GM12878 (cell line): ENCODE measurements at regions not wholly inside any gene's neighbourhood (a gene's known extent, or its start where the extent isn't known, plus 50 kb on each side); places are given as distances from the start of the nearest gene placed in this dataset.

Experiments used
- ATAC-seq: fragments of 200-7000 bp; cut with Tn5 transposase; 3 replicates; pipeline ENCODE4 v1.9.1; 2020; ENCODE audit warnings: mild to moderate bottlenecking, moderate library complexity
- BruUV-seq: library from RNA; stranded (reverse); fragments of 400-500 nt; replicated peaks from 2 replicates; lab custom pipeline; 2021; lab: Mats Ljungman, UMichigan
- CTCF ChIA-PET: fragments of 300-600 bp; sonication (Branson Sonifier 250); formaldehyde crosslinking; extraction: SDS; loops from one replicate; lab custom pipeline; 2021; ENCODE audit warnings: inconsistent platforms; lab: Yijun Ruan, JAX
- POLR2A ChIA-PET: fragments of 350-600 bp; formaldehyde crosslinking; extraction: SDS; loops from one replicate; lab custom pipeline; 2021; ENCODE audit warnings: inconsistent platforms; lab: Charles Lee
- RAD21 ChIA-PET: fragments of 300-600 bp; sonication (Branson Sonifier 250); formaldehyde crosslinking; loops from one replicate; lab custom pipeline; 2023; ENCODE audit warnings: antibody characterized with exemption; ENCODE audit not compliant: unreplicated experiment; lab: Charles Lee
- SMC1A ChIA-PET: fragments of 300-600 bp; sonication (Branson Sonifier 250); formaldehyde crosslinking; loops from one replicate; lab custom pipeline; 2023; ENCODE audit not compliant: unreplicated experiment, uncharacterized antibody; lab: Charles Lee
- DNase-seq: peaks from one replicate; pipeline ENCODE4 v3.0.0-alpha.2; 2011; ENCODE audit warnings: low read depth, low spot score
- FAIRE-seq: peaks from 3 replicates; lab custom pipeline; 2011; peaks lifted over from hg19 to GRCh38; lab: Jason Lieb, UNC
- H2AFZ ChIP-seq: 2 replicates; pipeline ENCODE4 v1.6.0; 2011; ENCODE audit warnings: low read depth, low read length, control low read depth; ENCODE audit not compliant: control insufficient read depth
- H3K27ac ChIP-seq: 2 replicates; pipeline ENCODE4 v1.5.1; 2011; ENCODE audit warnings: control low read depth; ENCODE audit not compliant: control insufficient read depth, insufficient read depth
- H3K27me3 ChIP-seq, 2 experiments: replicated peaks in 1 of 2; 2 replicates each; pipeline versions ENCODE4 v1.6.0 to v1.6.1; 2011; ENCODE audit warnings: low read length in 1 of 2; ENCODE audit not compliant: control insufficient read depth in 2 of 2, insufficient read depth in 2 of 2
- H3K36me3 ChIP-seq, 2 experiments: 2 replicates each; pipeline ENCODE4 v1.5.1; 2011; ENCODE audit warnings: low read length in 1 of 2; ENCODE audit not compliant: control insufficient read depth in 2 of 2, insufficient read depth in 2 of 2
- H3K4me1 ChIP-seq: 2 replicates; pipeline ENCODE4 v1.6.1; 2011; ENCODE audit warnings: mild to moderate bottlenecking, low read length, moderate library complexity, mixed read lengths; ENCODE audit not compliant: control insufficient read depth, insufficient read depth
- H3K4me2 ChIP-seq: 2 replicates; pipeline ENCODE4 v1.6.0; 2011; ENCODE audit warnings: control low read depth; ENCODE audit not compliant: control insufficient read depth, insufficient read depth
- H3K4me3 ChIP-seq: fragments of 200-600 bp; sonication (generic); 2 replicates; pipeline ENCODE4 v1.5.1; 2016
- H3K79me2 ChIP-seq: 2 replicates; pipeline ENCODE4 v1.6.0; 2011; ENCODE audit warnings: low read length; ENCODE audit not compliant: control insufficient read depth, insufficient read depth
- H3K9ac ChIP-seq: 2 replicates; pipeline ENCODE4 v1.8.0; 2011; ENCODE audit warnings: low read length, control low read depth, mixed read lengths; ENCODE audit not compliant: control insufficient read depth, insufficient read depth
- H3K9me3 ChIP-seq: replicated peaks from 3 replicates; pipeline ENCODE4 v1.5.1; 2011; ENCODE audit warnings: mild to moderate bottlenecking, low read length; ENCODE audit not compliant: control insufficient read depth, insufficient read depth
- H4K20me1 ChIP-seq: 2 replicates; pipeline ENCODE4 v1.6.0; 2011; ENCODE audit not compliant: control insufficient read depth, insufficient read depth
- POLR2AphosphoS5 ChIP-seq: IDR thresholded peaks from 2 replicates; pipeline ENCODE4 v1.6.1; 2011; ENCODE audit warnings: mild to moderate bottlenecking, low read length, inconsistent platforms
- RUNX3 ChIP-seq: IDR thresholded peaks from 2 replicates; pipeline ENCODE4 v1.6.1; 2012; ENCODE audit warnings: low read length, inconsistent platforms
- SPI1 ChIP-seq: IDR thresholded peaks from 2 replicates; pipeline ENCODE4 v1.6.1; 2011; ENCODE audit warnings: low read depth, mild to moderate bottlenecking, low read length, moderate library complexity, borderline replicate concordance; ENCODE audit not compliant: insufficient read depth
- ZBTB4 ChIP-seq: fragments of 450-650 bp; formaldehyde crosslinking; IDR thresholded peaks from 2 replicates; pipeline ENCODE4 v1.4.0; 2022; ENCODE audit warnings: mild to moderate bottlenecking, moderate library complexity
- WGBS: methylation state at CpG from one replicate; pipeline ENCODE4 v1.1.6; 2016; ENCODE audit warnings: low lambda C conversion rate; ENCODE audit not compliant: insufficient replicate concordance, insufficient coverage; ENCODE audit errors: missing lambda C conversion rate; 5-methylcytosine and 5-hydroxymethylcytosine counted together
- in situ Hi-C: fragments of 300-500 bp; cut with MboI; formaldehyde crosslinking; loops from 9 replicates; pipeline ENCODE4 v1.14.3; 2018; ENCODE audit warnings: mixed read lengths
- intact Hi-C: fragments of 100-400 bp; cut with micrococcal nuclease; formaldehyde crosslinking; loops from one replicate; pipeline ENCODE4 v1.14.2; 2022; ENCODE audit not compliant: unreplicated experiment

- BruUV-seq = no TSS peak
- H3K27ac ChIP-seq = no peak overlapping the region
- 5% methylated on average over 3 of the region's 5 CpGs for WGBS
- no peaks in the 10 kb centered on the region for H4K20me1 ChIP-seq
- no peaks in the 10 kb centered on the region for H3K4me1 ChIP-seq
- intact Hi-C loops (no loop called here), in situ Hi-C loops (no loop called here)
- no peak overlapping the region for H3K4me2 ChIP-seq
- H3K27me3 ChIP-seq = no peaks in the 10 kb centered on the region
- H3K79me2 ChIP-seq = no peaks in the 10 kb centered on the region
- FAIRE-seq (no peak), ATAC-seq (peak; percentile 97), DNase-seq (peak; percentile 7)
- H3K9ac ChIP-seq = no peak overlapping the region
- POLR2A ChIA-PET = no interaction called here
- no peak overlapping the region for H3K4me3 ChIP-seq
- RAD21 ChIA-PET = no interaction called here
- TF ChIP-seq RUNX3 (peak; percentile 40; the same call in 1 of the 2 replicates), POLR2AphosphoS5 (no peak), ZBTB4 (no peak), SPI1 (peak; percentile 20; the same call in 1 of the 2 replicates)
- CTCF ChIA-PET = interaction anchor here (0.6 kb wide), 1 partner anchor 61 kb away, joined by 3 read pairs; no protein-coding TSS in a partner anchor
- SMC1A ChIA-PET = interaction anchor here (0.6 to 1.2 kb wide), 3 partner anchors 23 to 87 kb away, joined by 3 read pairs; no protein-coding TSS in a partner anchor
- no peak overlapping the region for H2AFZ ChIP-seq
- no peaks in the 10 kb centered on the region for H3K36me3 ChIP-seq
- H3K9me3 ChIP-seq = no peaks in the 10 kb centered on the region; the same call in 2 of the 3 replicates
Observed at GRCh38 chr4:42732776-42733175, 75.9 kb upstream of the ATP8A1 start.
